AG04449 (cell line): ENCODE measurements at regions not wholly inside any gene's neighbourhood (a gene's known extent, or its start where the extent isn't known, plus 50 kb on each side); places are given as distances from the start of the nearest gene placed in this dataset.

Experiments used
- CTCF ChIA-PET: fragments of 350-600 bp; formaldehyde crosslinking; extraction: SDS; loops from one replicate; lab custom pipeline; 2021; ENCODE audit warnings: antibody characterized with exemption; lab: Yijun Ruan, JAX
- POLR2A ChIA-PET: fragments of 400-600, 350-600 bp; formaldehyde crosslinking; extraction: SDS; loops from one replicate; lab custom pipeline; 2020; ENCODE audit warnings: antibody characterized with exemption, inconsistent platforms; lab: Yijun Ruan, JAX
- DNase-seq: peaks from one replicate; pipeline ENCODE4 v3.0.0-alpha.2; 2010; ENCODE audit warnings: low read depth, low spot score
- H3K4me3 ChIP-seq: 2 replicates; pipeline ENCODE4 v1.5.1; 2011; ENCODE audit warnings: low read depth, mild to moderate bottlenecking, control low read depth, low read length
- TF ChIP-seq, protein P1 (sequence below): IDR thresholded peaks from one replicate; pipeline ENCODE4 v1.5.1; 2011; ENCODE audit warnings: mild to moderate bottlenecking, moderate library complexity, low read length, control low read depth, inconsistent platforms; ENCODE audit not compliant: insufficient read depth; ENCODE audit errors: missing control alignments

DNA sequence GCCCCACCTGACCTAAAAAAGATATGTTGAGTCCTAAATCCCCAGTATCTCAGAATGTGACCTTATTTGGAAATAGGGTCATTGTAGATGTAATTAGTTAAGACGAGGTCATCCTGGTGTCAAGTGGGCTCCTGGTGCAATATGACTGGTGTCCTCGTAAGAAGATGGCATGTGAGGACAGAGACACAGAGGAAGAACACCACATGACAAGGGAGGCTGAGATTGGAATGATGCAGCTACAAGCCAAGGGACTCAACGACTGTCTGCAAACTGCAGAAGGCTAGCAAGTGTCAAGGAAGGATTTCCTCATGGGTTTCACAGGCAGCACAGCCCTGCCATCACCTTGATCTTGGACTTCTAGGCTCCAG is 100.4 kb upstream of the DAP start:
- no peak for DNase-seq
- no peak overlapping the region for H3K4me3 ChIP-seq
- TF ChIP-seq, protein P1, sequence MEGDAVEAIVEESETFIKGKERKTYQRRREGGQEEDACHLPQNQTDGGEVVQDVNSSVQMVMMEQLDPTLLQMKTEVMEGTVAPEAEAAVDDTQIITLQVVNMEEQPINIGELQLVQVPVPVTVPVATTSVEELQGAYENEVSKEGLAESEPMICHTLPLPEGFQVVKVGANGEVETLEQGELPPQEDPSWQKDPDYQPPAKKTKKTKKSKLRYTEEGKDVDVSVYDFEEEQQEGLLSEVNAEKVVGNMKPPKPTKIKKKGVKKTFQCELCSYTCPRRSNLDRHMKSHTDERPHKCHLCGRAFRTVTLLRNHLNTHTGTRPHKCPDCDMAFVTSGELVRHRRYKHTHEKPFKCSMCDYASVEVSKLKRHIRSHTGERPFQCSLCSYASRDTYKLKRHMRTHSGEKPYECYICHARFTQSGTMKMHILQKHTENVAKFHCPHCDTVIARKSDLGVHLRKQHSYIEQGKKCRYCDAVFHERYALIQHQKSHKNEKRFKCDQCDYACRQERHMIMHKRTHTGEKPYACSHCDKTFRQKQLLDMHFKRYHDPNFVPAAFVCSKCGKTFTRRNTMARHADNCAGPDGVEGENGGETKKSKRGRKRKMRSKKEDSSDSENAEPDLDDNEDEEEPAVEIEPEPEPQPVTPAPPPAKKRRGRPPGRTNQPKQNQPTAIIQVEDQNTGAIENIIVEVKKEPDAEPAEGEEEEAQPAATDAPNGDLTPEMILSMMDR: no peak
- ChIA-PET CTCF (interaction anchor here (0.8 to 12.0 kb wide), 9 partner anchors 8 to 185 kb away, joined by 3 to 142 read pairs (median 4); no protein-coding TSS in a partner anchor), POLR2A (no interaction called here)

- no peak overlapping the region for H3K4me3 ChIP-seq
- POLR2A ChIA-PET: no interaction called here
- DNase-seq: peak; percentile 34
- TF ChIP-seq, protein P1: no peak
- CTCF ChIA-PET: interaction anchor here (1.2 to 12.0 kb wide), 9 partner anchors 8 to 408 kb away, joined by 3 to 142 read pairs (median 8); no protein-coding TSS in a partner anchor
These were observed 99.8 kb upstream of the DAP start for GRCh38 chr5:10860645-10861422.

GRCh38 chr5:10860196-10860543 is 99.1 kb upstream of the DAP start:
- POLR2A ChIA-PET: no interaction called here
- CTCF ChIA-PET: interaction anchor here (1.0 to 12.0 kb wide), 9 partner anchors 9 to 408 kb away, joined by 3 to 142 read pairs (median 8); no protein-coding TSS in a partner anchor
- no peak for DNase-seq
- TF ChIP-seq, protein P1: no peak
- no peak overlapping the region for H3K4me3 ChIP-seq

DNA sequence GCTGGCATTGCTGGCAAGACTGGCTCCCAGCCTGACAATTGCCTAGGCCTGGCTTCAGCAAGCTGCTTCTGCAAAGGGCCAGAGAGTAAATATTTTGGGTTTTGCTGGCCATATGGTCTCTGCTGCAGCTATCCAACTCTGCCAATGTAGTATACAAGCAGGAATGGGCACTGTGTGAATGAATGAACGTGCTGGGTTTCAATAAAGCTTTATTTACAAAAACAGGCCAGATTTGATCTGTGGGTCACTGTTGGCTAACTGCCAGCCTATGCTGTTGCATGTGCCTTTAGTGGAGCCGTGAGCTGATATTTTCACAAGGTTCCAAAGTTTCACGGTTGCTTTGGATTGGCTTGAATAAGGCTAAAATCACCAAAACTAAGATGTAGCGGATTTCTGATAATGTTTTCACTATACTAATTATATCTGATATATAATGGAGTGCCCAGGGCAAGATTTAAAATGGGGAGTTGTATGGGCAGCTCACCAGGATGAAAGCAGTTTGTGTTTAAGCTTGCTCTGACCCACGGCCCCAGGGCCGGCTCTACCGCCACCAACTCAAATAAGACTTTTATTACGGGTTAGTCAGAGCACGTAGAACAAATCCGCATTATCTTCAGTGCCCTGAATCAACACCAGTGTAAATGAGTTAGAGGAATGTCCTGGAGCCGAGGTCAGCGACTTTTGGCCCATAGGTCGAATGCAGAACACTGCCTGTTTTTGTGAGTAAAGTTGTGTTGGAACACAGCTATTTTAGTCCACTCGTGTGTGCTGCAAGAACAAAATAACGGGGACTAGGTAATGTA is 98.6 kb upstream of the DAP start:
- POLR2A ChIA-PET: no interaction called here
- no peak overlapping the region for H3K4me3 ChIP-seq
- TF ChIP-seq, protein P1: no peak
- no peak for DNase-seq
- CTCF ChIA-PET: interaction anchor here (1.0 to 12.0 kb wide), 11 partner anchors 8 to 407 kb away, joined by 3 to 142 read pairs (median 5); no protein-coding TSS in a partner anchor

- no peak for DNase-seq
- ChIA-PET CTCF (interaction anchor here (1.0 to 12.0 kb wide), 8 partner anchors 9 to 164 kb away, joined by 3 to 142 read pairs (median 9); no protein-coding TSS in a partner anchor), POLR2A (no interaction called here)
- TF ChIP-seq, protein P1: no peak
- H3K4me3 ChIP-seq: no peak overlapping the region
These were observed 97.9 kb upstream of the DAP start for GRCh38 chr5:10858945-10859344.

- ChIA-PET POLR2A (no interaction called here), CTCF (interaction anchor here (0.8 to 12.0 kb wide), 10 partner anchors 8 to 168 kb away, joined by 3 to 142 read pairs (median 10); no protein-coding TSS in a partner anchor)
- H3K4me3 ChIP-seq: no peak overlapping the region
- no peak for DNase-seq
- TF ChIP-seq, protein P1: no peak
These were observed 97.3 kb upstream of the DAP start for GRCh38 chr5:10858307-10858706.
